HG02970 (cell line): ENCODE measurements at regions not wholly inside any gene's neighbourhood (a gene's known extent, or its start where the extent isn't known, plus 50 kb on each side); places are given as distances from the start of the nearest gene placed in this dataset.

ENCODE experiments used
- ATAC-seq: cut with Tn5 transposase; IDR thresholded peaks from one replicate; pipeline ENCODE4 v1.9.1; 2021; ENCODE audit warnings: mild to moderate bottlenecking, moderate library complexity, moderate number of reproducible peaks; ENCODE audit not compliant: unreplicated experiment, low FRiP score

DNA sequence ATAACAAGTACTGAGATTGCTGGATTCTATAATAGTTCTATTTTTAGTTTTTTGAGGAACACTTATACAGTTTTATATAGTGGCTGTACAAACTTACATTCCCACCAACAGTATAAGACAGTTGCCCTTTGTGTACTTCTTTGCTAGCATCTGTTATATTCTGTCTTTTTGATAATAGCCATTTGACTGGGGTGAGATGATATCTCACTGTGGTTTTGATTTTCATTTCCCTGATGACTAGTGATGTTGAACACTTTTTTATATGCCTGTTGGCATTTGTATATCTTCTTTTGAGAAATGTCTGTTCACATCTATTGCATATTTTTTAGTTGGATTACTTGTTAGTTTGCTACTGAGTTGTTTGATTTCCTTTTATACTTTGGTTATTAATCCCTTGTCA lies 204.1 kb upstream of the SMC2 start:
- no peak for ATAC-seq

DNA sequence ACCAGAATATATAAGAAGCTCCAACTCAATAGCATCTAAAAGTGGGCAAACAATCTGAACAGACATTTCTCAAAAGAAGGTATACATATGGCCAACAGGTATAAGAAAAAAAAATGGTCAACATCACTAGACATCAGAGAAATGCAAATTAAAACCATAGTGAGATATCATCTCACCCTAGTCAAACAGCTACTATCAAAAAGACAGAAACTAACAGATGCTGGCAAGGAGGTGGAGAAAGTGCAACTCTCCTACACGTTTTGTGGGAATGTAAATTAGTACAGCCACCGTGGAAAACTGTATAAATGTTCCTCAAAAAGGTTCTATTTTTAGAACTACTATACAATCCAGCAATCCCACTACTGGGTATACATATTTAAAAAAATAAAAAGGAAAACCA lies 199.9 kb upstream of the SMC2 start:
- no peak for ATAC-seq

DNA sequence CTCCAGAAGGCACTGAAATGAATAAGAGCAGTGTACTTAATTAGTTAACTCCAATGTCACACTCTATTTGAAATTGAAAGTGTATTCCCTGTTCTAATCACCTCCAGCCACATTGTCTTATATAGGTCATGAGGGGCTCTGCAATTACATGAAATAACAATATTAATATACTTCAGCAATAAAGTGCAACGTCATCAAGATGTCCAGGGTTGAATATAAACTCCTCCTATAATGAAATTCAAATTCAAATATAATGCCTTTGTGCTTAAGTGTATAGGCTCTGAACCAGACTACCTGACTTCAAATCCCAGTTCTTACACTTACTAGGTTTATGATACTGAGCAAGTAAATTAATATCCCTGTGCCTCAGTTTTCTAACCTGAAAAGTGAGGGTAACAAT lies 195.6 kb upstream of the SMC2 start:
- no peak for ATAC-seq

DNA sequence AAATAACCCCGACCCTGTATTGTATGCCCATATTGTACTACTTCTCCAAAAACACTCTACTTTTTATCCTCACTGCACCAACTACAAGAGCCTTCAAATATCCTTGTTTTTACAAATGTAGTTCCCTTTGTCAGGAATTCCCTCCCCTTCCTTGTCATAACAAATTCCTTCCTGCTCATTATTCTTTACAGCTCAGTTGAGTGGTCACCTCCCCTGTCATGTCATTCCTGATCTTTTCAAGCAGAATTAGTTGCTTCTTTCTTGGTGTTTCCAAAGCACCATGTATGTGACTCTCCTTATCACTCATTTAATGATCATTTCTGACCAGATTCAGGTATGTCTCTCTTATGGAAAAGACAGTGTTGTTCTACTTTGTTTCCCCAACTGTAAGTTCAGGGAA lies 194.2 kb upstream of the SMC2 start:
- no peak for ATAC-seq

DNA sequence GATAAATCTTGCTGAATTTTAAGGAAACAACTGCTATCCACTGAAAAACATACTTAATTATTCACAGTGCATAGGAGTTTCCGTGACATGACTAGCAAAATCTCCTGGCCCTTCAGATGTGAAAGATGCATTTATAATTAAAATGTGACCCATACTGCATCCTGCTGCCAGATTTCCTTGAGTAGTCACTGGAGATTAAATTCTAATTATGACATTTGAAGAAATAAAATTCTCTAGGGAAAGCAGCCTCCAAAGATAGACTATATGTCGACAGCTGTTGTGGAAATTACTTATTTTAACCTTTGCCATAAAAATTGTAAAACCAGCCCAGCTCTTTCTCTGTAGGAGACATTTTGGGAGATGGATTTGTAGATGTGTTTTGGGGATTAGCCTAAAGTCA lies 193.6 kb upstream of the SMC2 start:
- ATAC-seq = no peak

DNA sequence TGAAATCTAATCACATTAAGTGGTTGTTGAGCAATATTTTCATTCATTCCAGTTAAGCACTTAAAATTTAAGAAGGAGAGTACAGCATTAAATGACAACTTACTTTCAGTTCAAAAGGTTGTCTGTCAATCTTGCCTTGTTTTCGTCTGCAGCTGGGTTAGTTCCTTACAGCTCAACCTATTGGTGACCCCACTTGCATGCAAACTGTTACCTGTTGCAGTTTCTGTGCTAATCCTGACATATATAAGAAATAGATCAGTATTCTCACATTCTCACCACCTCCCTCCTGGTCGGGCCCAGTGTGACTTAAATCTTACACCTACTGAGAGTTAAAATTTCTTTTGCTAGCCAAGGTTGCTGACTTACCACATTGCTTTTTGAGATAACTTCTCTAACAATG lies 191.8 kb upstream of the SMC2 start:
- ATAC-seq = no peak

DNA sequence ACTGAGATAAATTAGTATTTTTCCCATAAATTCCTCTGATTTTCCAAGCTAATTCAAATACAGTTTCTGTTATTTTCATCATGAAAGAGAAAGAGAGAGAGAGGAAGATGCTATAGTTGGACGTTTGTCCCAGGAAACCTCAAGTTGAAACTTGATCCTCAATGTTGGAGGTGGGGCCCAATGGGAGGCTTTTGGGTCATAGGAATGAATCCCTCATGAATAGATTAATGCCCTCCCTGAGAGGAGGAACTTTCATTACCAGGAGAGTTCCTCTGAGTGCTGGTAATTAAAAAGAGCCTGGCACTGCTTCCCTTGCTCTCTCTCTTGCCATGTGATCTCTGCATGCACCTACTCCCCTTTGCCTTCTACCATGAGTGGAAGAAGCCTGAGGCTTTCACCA lies 189.9 kb upstream of the SMC2 start:
- ATAC-seq = no peak

DNA sequence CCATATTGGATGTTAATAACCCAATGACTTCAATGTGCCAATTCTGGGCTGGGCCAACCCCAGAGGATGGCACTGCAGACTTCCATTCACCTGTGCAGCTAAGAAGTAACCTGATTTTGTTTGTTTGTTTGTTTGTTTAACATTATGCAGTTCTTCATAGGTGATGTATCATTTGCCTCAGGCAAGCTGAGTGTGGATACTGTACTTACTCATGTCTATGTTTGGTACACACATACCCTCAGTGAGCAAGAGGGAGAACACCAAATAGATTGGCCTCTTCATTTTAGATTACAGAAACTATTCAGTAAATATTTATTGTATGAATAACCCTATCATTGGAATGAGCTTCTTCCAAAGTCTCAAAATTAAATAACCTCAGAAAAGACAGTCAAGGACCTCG lies 180.2 kb upstream of the SMC2 start:
- ATAC-seq = no peak

DNA sequence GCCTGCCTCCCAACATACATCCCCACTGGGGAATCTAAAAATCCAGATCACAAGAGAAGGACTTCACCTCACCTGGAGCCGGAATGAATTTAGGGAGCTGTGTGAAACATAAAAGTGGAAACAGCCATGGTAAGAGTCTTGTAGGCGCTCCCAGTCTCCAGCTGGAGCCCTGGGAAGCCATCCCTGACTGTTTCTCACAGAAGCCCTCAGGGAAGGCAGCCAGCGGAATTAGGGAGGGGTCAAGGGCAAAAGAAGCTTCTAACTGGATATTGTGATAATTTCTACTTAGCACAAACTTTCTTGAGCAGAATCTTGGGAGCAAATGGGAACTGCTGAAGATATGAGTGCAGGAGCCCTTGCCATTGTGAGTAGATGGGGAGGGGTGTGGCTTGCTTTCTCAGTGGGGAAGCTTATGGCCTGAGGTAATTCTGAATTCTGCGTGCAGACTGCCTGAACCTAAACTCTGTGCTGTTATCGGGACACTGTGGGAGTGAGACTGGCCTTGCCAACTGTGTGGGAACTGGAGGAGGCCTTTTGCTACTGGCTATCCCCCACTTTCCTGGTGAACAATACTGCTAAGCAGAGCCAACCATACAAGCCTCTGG lies 174.4 kb upstream of the SMC2 start:
- ATAC-seq = no peak

DNA sequence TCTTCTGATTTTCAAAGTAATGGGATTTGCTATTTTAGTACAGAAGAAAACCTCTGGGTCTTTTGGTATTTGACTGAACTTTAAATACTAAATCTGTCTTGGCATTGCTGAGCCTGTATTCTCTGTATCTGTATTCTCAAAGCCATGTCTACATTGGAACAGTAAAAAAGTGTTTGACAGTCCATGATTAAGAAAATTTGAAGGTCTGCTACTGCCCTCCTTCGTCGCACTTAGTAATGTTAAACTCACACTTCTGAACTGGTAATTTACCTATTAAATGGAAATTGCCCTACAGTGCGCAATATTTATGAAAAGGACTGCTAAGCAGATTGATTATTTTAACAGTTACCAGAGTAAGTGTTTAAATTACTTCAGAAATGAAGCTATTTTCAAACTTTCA lies 165.7 kb upstream of the SMC2 start:
- ATAC-seq = no peak

DNA sequence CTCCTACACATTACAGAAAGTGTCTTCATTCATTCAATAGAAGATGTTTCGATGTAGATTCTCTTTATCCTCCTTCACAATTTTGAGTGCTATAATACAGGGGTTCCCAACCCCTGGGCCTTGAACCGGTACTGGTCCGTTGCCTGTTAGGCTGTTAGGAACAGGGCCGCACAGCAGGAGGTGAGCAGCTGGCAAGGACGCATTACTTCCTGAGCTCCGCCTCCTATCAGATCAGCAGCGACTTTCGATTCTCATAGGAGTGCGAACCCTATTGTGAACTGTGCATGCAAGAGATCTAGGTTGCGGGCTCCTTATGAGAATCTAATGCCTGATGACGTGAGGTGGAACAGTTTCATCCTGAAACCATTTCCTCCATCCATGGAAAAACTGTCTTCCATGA lies 153.0 kb upstream of the SMC2 start:
- ATAC-seq = no peak

DNA sequence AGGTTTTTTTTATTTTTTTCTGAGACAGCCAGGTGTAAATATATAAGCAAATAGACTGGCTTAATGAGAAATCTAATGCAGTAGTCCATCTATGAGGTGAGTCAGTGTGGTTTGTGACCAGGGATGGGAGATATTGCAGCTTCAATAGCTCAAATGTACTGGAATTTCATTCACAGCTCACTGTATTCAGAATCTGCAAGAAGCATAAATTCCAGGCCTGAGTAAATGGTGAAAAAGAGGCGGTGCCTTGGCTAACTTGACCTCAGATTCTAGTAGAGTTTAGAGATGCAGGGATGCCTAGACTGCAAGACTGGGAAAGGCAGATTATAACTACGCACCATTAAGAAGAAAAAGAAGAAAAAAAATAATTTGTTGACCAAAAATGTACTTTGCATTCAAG lies 151.9 kb upstream of the SMC2 start:
- ATAC-seq = no peak

DNA sequence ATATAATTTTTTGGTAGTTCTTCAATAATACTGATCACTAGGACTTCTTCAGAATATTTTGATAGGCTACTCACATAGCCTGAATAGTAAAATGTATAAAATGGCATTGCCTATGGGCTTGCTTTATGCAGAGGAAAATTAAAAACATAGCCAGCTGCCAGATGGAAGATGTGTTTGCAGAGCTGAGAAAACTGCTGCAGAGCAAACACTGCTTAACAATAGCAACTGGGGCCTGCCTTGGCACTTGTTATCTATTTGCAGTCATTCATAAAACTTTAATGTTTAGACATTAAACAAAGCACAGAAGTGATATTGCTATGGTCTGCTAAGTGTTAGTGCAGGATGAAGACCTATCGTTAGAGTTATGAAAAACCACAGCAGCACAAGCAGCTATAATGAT lies 151.5 kb upstream of the SMC2 start:
- no peak for ATAC-seq

DNA sequence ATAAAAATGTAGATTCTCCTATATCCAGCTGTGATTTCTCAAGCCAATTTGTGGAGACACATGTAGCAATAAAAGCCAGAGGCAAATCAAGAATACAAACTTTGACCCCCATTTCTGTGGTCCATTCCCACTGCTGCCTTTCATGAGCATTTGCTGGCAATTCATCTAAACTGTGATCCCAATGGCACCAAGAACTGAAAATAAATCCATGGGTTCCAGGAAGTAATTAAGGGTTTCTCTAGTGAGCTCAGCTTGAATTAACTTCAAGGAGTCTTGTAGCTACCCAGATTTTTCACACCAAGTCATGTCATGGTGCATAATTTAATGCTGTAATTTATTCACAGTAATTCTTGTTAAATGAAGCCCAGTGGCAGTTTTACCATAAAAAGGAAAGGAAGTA lies 145.0 kb upstream of the SMC2 start:
- no peak for ATAC-seq

DNA sequence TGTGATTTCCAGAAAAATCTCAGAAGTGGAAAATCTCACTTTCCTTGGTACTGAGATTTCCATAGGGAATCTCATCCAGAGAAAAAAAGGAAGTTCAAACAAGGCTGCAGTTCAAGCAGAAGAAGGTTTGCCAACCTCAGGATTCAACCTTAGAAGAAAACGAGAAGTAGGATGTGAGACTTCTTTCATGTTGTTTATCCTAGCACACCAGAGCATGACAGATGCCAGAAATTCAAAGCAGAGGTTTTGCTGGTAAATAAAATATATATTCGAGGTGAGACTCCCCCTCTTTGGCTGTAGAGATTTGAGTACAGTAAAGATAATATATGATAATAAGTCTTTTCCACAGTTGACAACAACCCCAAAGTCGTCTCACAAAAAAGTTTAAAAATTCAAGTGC lies 116.9 kb upstream of the SMC2 start:
- no peak for ATAC-seq

DNA sequence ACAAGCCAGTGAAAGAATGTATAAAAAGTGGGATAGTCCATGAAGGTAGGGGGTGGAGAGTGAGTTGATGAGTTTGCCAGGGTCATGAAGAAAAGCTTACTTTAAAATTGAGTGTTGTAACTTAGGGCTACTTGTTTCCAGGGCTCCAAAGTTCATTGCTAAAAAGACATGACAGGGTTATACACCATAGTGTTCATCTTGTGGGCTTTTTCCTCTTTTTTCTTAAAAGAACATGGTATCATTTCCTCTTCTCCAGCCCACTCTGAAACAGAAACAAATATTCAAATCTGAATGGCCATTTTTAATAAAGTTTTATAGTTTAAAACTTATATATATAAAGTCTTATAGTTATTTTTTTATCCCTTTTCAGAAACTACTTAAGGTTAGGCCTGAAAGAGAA lies 115.7 kb upstream of the SMC2 start:
- no peak for ATAC-seq

DNA sequence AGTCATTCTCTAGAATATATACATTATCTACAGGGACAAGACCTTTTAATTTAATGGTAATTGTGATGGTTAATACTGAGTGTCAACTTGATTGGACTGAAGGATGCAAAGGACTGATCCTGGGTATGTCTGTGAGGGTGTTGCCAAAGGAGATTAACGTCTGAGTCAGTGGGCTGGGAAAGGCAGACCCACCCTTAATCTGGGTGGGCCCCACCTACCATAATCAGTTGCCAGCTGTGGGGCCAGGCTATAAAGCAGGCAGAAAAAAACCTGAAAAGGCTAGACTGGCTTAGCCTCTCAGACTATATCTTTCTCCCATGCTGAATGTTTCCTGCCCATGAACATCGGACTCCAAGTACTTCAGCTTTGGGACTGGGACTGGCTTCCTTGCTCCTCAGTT lies 112.2 kb upstream of the SMC2 start:
- no peak for ATAC-seq

DNA sequence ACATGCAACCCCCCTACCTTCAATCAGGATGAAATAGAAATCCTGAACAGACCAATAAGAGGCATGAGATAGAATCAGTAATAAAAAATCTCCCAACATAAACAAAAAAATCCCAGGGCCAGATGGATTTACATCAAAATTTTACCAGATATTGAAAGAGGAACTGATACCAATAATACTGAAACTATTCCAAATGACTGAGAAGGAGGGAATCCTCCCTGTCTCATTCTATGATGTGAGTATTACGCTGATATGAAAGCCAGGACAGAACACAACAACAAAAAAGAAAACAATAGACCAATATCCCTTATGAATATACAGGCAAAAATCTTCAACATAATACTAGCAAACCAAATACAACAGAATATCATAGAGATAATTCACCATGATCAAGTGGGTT lies 109.0 kb upstream of the SMC2 start:
- ATAC-seq = no peak

DNA sequence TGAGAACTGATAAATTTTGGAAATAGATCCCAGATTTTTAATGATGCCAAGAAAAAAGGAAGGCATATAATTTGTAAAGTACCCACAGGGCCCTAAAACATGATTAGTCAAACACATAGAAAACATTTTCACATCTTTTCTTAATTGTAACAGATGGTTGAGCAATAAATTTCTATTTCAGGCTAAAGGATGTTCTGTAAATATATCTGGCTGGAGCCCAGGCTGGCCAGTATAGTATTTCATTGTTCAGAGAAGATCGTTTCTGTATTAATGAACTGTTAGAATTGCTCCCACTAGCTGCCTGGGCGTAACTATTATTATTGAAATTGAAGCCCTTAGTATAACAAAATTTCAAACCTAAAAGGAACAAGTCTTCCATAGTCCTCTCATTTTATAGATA lies 105.3 kb upstream of the SMC2 start:
- ATAC-seq = no peak

DNA sequence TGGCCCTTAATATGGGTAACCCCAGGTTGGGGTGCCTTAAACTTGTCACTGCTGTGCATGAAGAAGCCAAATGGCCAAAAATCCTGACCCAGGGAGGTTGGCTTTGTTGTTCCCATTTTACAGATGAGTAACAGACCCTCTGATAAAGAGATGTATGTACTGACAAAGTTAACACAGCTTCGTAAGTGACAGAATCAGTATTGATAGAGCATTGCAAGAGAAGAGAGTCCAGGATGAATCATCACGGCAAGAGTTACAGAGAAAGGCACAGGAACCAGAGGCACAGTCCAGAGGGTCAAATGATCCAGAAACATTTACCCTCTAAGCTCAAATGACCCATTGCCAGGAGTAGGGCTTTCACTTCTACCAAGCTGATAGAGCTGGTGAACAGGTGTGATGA lies 103.8 kb upstream of the SMC2 start:
- ATAC-seq = no peak

DNA sequence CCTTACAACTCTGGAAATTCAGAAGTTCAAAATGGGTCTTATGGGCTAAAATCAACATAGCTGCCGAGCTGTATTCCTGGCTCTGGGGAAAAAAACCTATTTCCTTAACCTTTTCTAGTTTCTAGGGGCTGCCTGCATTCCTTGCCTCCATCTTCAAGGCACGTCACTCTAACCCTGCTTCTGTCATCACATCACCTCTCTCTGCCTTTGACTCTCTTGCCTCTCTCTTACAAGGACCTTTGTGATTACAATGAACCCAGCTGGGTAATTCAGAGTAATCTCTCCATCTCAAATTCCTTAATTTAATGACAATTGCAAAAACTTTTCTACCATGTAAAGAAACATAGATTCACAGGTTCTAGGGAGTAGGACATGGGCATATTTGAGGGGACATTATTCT lies 103.1 kb upstream of the SMC2 start:
- no peak for ATAC-seq

DNA sequence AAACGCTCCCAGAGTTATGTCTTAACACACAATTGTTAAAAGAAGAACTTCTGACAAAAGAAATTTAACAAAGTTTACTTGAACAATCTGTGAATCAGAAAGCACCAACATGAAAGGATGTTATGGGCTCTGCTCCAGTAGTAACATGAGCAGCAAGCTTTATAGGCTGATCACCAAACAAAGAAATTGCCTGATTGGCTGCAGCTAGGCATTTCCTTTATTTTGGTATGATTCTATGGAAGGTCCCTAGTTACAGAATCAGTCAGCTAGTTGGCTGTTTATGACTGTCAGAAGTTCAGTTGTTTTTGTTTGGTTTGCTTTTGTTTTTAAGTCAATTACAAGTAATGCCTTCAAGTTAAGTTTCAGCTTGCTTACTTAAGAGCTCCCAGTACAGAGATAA lies 102.4 kb upstream of the SMC2 start:
- ATAC-seq = peak; percentile 80

DNA sequence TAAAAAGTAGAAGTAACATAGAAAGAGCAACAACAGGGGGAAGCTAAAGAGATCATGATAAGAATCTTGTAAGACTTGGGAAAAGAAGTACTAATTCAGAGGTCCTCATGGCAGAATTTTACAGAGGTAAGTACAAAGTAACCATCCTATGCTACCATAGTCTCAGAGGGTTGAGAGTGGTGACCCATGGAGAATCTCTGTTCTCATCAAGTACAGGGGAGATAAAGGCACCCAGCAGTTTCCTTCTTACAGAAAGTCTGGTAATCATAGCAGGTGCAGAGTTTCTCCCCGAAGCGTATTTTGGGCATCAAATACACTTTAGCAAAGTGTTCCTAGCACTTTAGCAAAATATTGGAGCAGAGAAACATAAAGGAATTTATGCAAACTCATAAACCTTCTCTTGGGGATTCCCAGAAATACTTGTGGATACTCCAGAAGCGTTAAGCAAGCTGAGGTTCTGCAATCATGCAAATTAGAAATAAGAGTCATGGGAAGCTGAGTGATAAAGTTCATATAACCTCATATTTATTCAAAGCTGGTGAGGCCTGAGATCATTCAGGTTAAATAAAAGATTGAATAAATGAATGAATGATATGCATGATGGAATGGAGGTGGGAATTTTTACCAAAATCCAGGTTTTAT lies 101.0 kb upstream of the SMC2 start:
- ATAC-seq = no peak
